OCI-LY7 (cell line): ENCODE measurements at regions not wholly inside any gene's neighbourhood (a gene's known extent, or its start where the extent isn't known, plus 50 kb on each side); places are given as distances from the start of the nearest gene placed in this dataset.

Source experiments
- EZH2phosphoT487 ChIP-seq: fragments of 200-600 bp; sonication (generic); IDR thresholded peaks from 2 replicates; pipeline ENCODE4 v1.6.1; 2018; ENCODE audit warnings: low read depth, borderline replicate concordance, mild to moderate bottlenecking, mixed run types, antibody characterized with exemption, low read length, moderate library complexity, mixed read lengths
- TF ChIP-seq, protein P1 (sequence below): fragments of 200-600 bp; sonication (generic); conservative IDR thresholded peaks from 2 replicates; pipeline ENCODE4 v1.5.1; 2014; ENCODE audit warnings: mild to moderate bottlenecking, antibody characterized with exemption, low read length, moderate library complexity, mixed read lengths

- TF ChIP-seq, protein P1, sequence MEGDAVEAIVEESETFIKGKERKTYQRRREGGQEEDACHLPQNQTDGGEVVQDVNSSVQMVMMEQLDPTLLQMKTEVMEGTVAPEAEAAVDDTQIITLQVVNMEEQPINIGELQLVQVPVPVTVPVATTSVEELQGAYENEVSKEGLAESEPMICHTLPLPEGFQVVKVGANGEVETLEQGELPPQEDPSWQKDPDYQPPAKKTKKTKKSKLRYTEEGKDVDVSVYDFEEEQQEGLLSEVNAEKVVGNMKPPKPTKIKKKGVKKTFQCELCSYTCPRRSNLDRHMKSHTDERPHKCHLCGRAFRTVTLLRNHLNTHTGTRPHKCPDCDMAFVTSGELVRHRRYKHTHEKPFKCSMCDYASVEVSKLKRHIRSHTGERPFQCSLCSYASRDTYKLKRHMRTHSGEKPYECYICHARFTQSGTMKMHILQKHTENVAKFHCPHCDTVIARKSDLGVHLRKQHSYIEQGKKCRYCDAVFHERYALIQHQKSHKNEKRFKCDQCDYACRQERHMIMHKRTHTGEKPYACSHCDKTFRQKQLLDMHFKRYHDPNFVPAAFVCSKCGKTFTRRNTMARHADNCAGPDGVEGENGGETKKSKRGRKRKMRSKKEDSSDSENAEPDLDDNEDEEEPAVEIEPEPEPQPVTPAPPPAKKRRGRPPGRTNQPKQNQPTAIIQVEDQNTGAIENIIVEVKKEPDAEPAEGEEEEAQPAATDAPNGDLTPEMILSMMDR, result no peak
- TF ChIP-seq EZH2phosphoT487, result no peak
Measured at GRCh38 chr17:52751051-52751450, 592.5 kb upstream of the CA10 start.
